Lung (tissue), 11 donors: ENCODE measurements at regions not wholly inside any gene's neighbourhood (a gene's known extent, or its start where the extent isn't known, plus 50 kb on each side); places are given as distances from the start of the nearest gene placed in this dataset.

Experiments
- ATAC-seq: fragments of 200-7000 bp; cut with Tn5 transposase; one replicate; pipeline ENCODE4 v1.9.1; 2020; ENCODE audit warnings: moderate number of reproducible peaks; ENCODE audit not compliant: insufficient read depth, low FRiP score
- DNase-seq, 3 donors: peaks; one replicate each; pipeline ENCODE4 v3.0.0-alpha.2; 2013 to 2017
- H3K27ac ChIP-seq, 2 donors: one replicate each; pipeline ENCODE4 v1.5.1; 2013; ENCODE audit warnings: mild to moderate bottlenecking in 2 of 2, moderate library complexity in 2 of 2, control low read depth in 1 of 2, inconsistent platforms in 1 of 2, low read depth in 1 of 2, low read length in 1 of 2
- H3K27me3 ChIP-seq, 3 donors: one replicate each; pipeline ENCODE4 v1.5.1; 2013; ENCODE audit warnings: low read length in 2 of 3; ENCODE audit not compliant: control insufficient read depth in 3 of 3, insufficient read depth in 3 of 3
- H3K36me3 ChIP-seq, 4 donors: one replicate each; pipeline ENCODE4 v1.5.1; 2013; ENCODE audit warnings: low read length in 4 of 4, mild to moderate bottlenecking in 1 of 4, moderate library complexity in 1 of 4; ENCODE audit not compliant: control insufficient read depth in 4 of 4, insufficient read depth in 4 of 4
- H3K4me1 ChIP-seq, 5 donors: one replicate each; pipeline ENCODE4 v1.5.1; 2013; ENCODE audit warnings: low read length in 5 of 5, mild to moderate bottlenecking in 2 of 5, moderate library complexity in 1 of 5; ENCODE audit not compliant: control insufficient read depth in 5 of 5, insufficient read depth in 5 of 5
- H3K4me3 ChIP-seq: one replicate; pipeline ENCODE4 v1.5.1; 2013; ENCODE audit warnings: mild to moderate bottlenecking, control low read depth, moderate library complexity
- H3K9ac ChIP-seq, 2 donors: one replicate each; pipeline ENCODE4 v1.5.1; 2013; ENCODE audit warnings: low read length in 2 of 2, control low read depth in 1 of 2; ENCODE audit not compliant: insufficient read depth in 1 of 2
- H3K9me3 ChIP-seq, 4 donors: one replicate each; pipeline ENCODE4 v1.5.1; 2013; ENCODE audit warnings: low read length in 3 of 4, mild to moderate bottlenecking in 1 of 4, moderate library complexity in 1 of 4; ENCODE audit not compliant: control insufficient read depth in 4 of 4, insufficient read depth in 3 of 4
- WGBS, 2 donors: extraction: QIAGEN DNeasy Blood & Tissue Kit; methylation state at CpG; one replicate each; pipeline ENCODE4 v1.1.7; 2013; 5-methylcytosine and 5-hydroxymethylcytosine counted together
- TF ChIP-seq, protein P1 (sequence below): IDR thresholded peaks from 2 replicates; pipeline ENCODE4 v1.5.1; 2012; ENCODE audit warnings: mild to moderate bottlenecking; ENCODE audit errors: control extremely low read depth, extremely low read depth
- donor health status: control.
- donor health status: control.
- donor health status: Bipolar disorder and iron deficiency.
- donor health status: healthy.
- donor health status: DM: yes; HTN: yes; CAD: no.

GRCh38 chr4:164501074-164501473 lies 252.9 kb upstream of the SMIM31 start:
- H3K9ac ChIP-seq = no peak overlapping the region
- H3K4me1 ChIP-seq = no peaks in the 10 kb centered on the region
- no peak overlapping the region for H3K4me3 ChIP-seq
- H3K9me3 ChIP-seq = peaks cover 0 to 3% (median 0%) of the 10 kb centered on the region in 4 donors
- no peak for DNase-seq
- no peak for ATAC-seq
- H3K27ac ChIP-seq = no peak overlapping the region
- no peaks in the 10 kb centered on the region for H3K36me3 ChIP-seq
- TF ChIP-seq, protein P1, sequence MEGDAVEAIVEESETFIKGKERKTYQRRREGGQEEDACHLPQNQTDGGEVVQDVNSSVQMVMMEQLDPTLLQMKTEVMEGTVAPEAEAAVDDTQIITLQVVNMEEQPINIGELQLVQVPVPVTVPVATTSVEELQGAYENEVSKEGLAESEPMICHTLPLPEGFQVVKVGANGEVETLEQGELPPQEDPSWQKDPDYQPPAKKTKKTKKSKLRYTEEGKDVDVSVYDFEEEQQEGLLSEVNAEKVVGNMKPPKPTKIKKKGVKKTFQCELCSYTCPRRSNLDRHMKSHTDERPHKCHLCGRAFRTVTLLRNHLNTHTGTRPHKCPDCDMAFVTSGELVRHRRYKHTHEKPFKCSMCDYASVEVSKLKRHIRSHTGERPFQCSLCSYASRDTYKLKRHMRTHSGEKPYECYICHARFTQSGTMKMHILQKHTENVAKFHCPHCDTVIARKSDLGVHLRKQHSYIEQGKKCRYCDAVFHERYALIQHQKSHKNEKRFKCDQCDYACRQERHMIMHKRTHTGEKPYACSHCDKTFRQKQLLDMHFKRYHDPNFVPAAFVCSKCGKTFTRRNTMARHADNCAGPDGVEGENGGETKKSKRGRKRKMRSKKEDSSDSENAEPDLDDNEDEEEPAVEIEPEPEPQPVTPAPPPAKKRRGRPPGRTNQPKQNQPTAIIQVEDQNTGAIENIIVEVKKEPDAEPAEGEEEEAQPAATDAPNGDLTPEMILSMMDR = no peak
- no peaks in the 10 kb centered on the region for H3K27me3 ChIP-seq

DNA sequence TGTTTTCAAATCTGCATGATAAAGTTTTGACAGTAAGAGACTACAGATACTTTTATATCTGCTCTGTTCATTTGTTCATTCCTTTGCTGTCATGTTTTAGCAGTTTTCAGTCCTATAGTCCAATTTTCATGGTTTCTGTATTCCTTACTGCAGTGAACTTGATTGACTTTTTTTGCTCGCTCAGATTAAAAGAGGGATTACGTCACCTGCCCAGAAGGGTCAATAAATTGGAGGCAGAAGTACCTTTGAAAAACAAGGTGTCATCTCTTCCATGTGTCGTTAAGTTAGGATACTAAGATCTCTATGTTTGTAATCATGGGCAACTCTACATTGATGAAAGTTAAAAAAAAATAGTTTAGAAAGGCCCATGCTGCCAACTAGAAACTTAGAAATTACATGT lies 250.1 kb upstream of the SMIM31 start:
- TF ChIP-seq, protein P1 = no peak
- no peak overlapping the region for H3K9ac ChIP-seq
- H3K36me3 ChIP-seq = no peaks in the 10 kb centered on the region
- H3K9me3 ChIP-seq = no peaks in the 10 kb centered on the region
- no peak for DNase-seq
- no peak overlapping the region for H3K4me3 ChIP-seq
- WGBS, 2 donors = 68 to 86% methylated on average over 3 of the region's 3 CpGs
- no peaks in the 10 kb centered on the region for H3K27me3 ChIP-seq
- peaks cover 0 to 17% (median 0%) of the 10 kb centered on the region in 5 donors for H3K4me1 ChIP-seq
- ATAC-seq = no peak
- H3K27ac ChIP-seq = no peak overlapping the region

DNA sequence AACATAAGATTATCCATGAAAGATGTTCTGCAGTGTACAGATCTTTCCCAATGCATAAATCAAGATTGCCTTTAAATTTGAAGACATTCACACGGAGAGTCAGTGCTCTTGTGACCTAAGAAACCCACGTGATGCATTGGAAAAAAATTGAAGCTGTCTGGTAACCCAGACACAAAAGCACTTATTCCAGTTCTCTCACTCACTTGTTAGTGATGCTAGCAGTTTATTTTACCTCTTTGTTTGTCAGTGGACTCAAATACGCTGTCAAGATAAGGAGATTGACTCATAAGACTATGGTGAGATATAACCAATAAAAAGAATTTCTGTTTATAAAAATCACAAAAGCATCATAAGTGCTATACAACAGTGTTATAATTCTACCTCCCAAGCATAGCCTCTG lies 245.8 kb upstream of the SMIM31 start:
- H3K27me3 ChIP-seq = no peaks in the 10 kb centered on the region
- no peak overlapping the region for H3K9ac ChIP-seq
- no peak overlapping the region for H3K27ac ChIP-seq
- ATAC-seq (no peak), DNase-seq (peak in 2 of 3 donors; percentile 10 to 23)
- H3K36me3 ChIP-seq = no peaks in the 10 kb centered on the region
- no peaks in the 10 kb centered on the region for H3K9me3 ChIP-seq
- H3K4me3 ChIP-seq = no peak overlapping the region
- peaks cover 0 to 22% (median 0%) of the 10 kb centered on the region in 5 donors for H3K4me1 ChIP-seq
- WGBS, 2 donors = 49 to 62% methylated on average over 3 of the region's 3 CpGs
- TF ChIP-seq, protein P1 = no peak

GRCh38 chr4:164508771-164509170 lies 245.2 kb upstream of the SMIM31 start:
- Histone ChIP-seq H3K9ac (no peak overlapping the region), H3K27ac (no peak overlapping the region), H3K4me1 (peaks cover 0 to 22% (median 0%) of the 10 kb centered on the region in 5 donors), H3K36me3 (no peaks in the 10 kb centered on the region), H3K9me3 (no peaks in the 10 kb centered on the region), H3K4me3 (no peak overlapping the region), H3K27me3 (no peaks in the 10 kb centered on the region)
- WGBS, 2 donors = 16 to 26% methylated on average over 1 of the region's 1 CpG
- TF ChIP-seq, protein P1 = no peak
- DNase-seq (peak in 2 of 3 donors; percentile 79 to 85), ATAC-seq (no peak)
